GM23338 (cell line): ENCODE measurements at regions not wholly inside any gene's neighbourhood (a gene's known extent, or its start where the extent isn't known, plus 50 kb on each side); places are given as distances from the start of the nearest gene placed in this dataset.

Experiments used
- CREB1 ChIP-seq: fragments of 250-450 bp; sonication (Bioruptor Pico); IDR thresholded peaks from 2 replicates; pipeline ENCODE4 v1.5.0; 2020; ENCODE audit warnings: low read depth, mild to moderate bottlenecking, moderate library complexity
- ETS1 ChIP-seq: IDR thresholded peaks from 2 replicates; pipeline ENCODE4 v1.6.1; 2016; ENCODE audit warnings: antibody characterized with exemption
- EZH2 ChIP-seq: fragments of 200-600 bp; sonication (generic); IDR thresholded peaks from one replicate; pipeline ENCODE4 v1.8.0; 2017; ENCODE audit warnings: antibody characterized with exemption, mild to moderate bottlenecking, low read depth; ENCODE audit not compliant: unreplicated experiment
- EZH2phosphoT487 ChIP-seq: fragments of 200-600 bp; sonication (generic); IDR thresholded peaks from one replicate; pipeline ENCODE4 v1.8.1; 2018; ENCODE audit warnings: antibody characterized with exemption; ENCODE audit not compliant: unreplicated experiment
- JUNB ChIP-seq: IDR thresholded peaks from one replicate; pipeline ENCODE4 v1.6.1; 2016; ENCODE audit warnings: antibody characterized with exemption; ENCODE audit not compliant: unreplicated experiment
- NANOG ChIP-seq: IDR thresholded peaks from 2 replicates; pipeline ENCODE4 v1.6.1; 2016; ENCODE audit warnings: antibody characterized with exemption, borderline replicate concordance
- POLR2AphosphoS5 ChIP-seq: IDR thresholded peaks from 2 replicates; pipeline ENCODE4 v1.6.1; 2016; ENCODE audit warnings: antibody characterized with exemption, low read depth
- STAT1 ChIP-seq: IDR thresholded peaks from one replicate; pipeline ENCODE4 v1.6.1; 2016; ENCODE audit warnings: antibody characterized with exemption; ENCODE audit not compliant: unreplicated experiment
- TF ChIP-seq, protein P1 (sequence below), 2 experiments: fragments of 200-600 bp in 1 of 2; sonication (generic) in 1 of 2; conservative IDR thresholded peaks; 2 replicates each; pipeline versions ENCODE4 v1.5.1 to v1.6.1; 2016 to 2017; ENCODE audit warnings: antibody characterized with exemption in 2 of 2, low read depth in 2 of 2, mild to moderate bottlenecking in 2 of 2, moderate library complexity in 1 of 2
- TF ChIP-seq, protein P2 (sequence below): IDR thresholded peaks from one replicate; pipeline ENCODE4 v1.6.1; 2018; ENCODE audit warnings: antibody characterized with exemption; ENCODE audit not compliant: unreplicated experiment
- TF ChIP-seq, protein P3 (sequence below): fragments of 250-450 bp; sonication (Bioruptor Pico); IDR thresholded peaks from 2 replicates; pipeline ENCODE4 v1.5.0; 2020; ENCODE audit warnings: mild to moderate bottlenecking, moderate library complexity

DNA sequence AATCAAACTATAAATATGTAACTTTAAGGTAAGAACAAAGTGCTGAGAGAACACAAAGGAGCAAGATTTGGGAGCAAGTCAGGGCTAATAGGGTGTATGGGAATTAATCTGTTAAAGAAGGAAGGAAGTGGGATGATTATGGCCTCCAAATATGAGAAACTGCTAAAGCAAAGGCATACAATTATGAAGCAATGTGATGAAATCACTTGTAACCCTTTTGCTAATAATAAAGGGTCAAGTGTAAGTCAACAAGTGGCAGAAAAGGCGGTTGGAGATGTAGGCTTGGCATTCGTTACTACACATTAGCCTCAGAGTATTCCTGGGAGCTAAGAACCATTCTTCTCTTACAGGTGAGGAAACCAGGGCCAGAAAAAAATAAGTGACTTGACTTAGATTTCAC lies 1002.3 kb upstream of the TENM4 start:
- TF ChIP-seq, protein P1, sequence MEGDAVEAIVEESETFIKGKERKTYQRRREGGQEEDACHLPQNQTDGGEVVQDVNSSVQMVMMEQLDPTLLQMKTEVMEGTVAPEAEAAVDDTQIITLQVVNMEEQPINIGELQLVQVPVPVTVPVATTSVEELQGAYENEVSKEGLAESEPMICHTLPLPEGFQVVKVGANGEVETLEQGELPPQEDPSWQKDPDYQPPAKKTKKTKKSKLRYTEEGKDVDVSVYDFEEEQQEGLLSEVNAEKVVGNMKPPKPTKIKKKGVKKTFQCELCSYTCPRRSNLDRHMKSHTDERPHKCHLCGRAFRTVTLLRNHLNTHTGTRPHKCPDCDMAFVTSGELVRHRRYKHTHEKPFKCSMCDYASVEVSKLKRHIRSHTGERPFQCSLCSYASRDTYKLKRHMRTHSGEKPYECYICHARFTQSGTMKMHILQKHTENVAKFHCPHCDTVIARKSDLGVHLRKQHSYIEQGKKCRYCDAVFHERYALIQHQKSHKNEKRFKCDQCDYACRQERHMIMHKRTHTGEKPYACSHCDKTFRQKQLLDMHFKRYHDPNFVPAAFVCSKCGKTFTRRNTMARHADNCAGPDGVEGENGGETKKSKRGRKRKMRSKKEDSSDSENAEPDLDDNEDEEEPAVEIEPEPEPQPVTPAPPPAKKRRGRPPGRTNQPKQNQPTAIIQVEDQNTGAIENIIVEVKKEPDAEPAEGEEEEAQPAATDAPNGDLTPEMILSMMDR (conservative IDR thresholded peaks at IDR 0.05; ENCODE audit: low read depth in 2 of 2), result no peak
- TF ChIP-seq CREB1 (CRISPR knock-in tag) (no peak), EZH2phosphoT487 (no peak), JUNB (no peak), EZH2 (no peak), POLR2AphosphoS5 (no peak), ETS1 (no peak), NANOG (no peak), STAT1 (no peak)
- TF ChIP-seq, protein P2, sequence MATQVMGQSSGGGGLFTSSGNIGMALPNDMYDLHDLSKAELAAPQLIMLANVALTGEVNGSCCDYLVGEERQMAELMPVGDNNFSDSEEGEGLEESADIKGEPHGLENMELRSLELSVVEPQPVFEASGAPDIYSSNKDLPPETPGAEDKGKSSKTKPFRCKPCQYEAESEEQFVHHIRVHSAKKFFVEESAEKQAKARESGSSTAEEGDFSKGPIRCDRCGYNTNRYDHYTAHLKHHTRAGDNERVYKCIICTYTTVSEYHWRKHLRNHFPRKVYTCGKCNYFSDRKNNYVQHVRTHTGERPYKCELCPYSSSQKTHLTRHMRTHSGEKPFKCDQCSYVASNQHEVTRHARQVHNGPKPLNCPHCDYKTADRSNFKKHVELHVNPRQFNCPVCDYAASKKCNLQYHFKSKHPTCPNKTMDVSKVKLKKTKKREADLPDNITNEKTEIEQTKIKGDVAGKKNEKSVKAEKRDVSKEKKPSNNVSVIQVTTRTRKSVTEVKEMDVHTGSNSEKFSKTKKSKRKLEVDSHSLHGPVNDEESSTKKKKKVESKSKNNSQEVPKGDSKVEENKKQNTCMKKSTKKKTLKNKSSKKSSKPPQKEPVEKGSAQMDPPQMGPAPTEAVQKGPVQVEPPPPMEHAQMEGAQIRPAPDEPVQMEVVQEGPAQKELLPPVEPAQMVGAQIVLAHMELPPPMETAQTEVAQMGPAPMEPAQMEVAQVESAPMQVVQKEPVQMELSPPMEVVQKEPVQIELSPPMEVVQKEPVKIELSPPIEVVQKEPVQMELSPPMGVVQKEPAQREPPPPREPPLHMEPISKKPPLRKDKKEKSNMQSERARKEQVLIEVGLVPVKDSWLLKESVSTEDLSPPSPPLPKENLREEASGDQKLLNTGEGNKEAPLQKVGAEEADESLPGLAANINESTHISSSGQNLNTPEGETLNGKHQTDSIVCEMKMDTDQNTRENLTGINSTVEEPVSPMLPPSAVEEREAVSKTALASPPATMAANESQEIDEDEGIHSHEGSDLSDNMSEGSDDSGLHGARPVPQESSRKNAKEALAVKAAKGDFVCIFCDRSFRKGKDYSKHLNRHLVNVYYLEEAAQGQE, result no peak
- TF ChIP-seq, protein P3, sequence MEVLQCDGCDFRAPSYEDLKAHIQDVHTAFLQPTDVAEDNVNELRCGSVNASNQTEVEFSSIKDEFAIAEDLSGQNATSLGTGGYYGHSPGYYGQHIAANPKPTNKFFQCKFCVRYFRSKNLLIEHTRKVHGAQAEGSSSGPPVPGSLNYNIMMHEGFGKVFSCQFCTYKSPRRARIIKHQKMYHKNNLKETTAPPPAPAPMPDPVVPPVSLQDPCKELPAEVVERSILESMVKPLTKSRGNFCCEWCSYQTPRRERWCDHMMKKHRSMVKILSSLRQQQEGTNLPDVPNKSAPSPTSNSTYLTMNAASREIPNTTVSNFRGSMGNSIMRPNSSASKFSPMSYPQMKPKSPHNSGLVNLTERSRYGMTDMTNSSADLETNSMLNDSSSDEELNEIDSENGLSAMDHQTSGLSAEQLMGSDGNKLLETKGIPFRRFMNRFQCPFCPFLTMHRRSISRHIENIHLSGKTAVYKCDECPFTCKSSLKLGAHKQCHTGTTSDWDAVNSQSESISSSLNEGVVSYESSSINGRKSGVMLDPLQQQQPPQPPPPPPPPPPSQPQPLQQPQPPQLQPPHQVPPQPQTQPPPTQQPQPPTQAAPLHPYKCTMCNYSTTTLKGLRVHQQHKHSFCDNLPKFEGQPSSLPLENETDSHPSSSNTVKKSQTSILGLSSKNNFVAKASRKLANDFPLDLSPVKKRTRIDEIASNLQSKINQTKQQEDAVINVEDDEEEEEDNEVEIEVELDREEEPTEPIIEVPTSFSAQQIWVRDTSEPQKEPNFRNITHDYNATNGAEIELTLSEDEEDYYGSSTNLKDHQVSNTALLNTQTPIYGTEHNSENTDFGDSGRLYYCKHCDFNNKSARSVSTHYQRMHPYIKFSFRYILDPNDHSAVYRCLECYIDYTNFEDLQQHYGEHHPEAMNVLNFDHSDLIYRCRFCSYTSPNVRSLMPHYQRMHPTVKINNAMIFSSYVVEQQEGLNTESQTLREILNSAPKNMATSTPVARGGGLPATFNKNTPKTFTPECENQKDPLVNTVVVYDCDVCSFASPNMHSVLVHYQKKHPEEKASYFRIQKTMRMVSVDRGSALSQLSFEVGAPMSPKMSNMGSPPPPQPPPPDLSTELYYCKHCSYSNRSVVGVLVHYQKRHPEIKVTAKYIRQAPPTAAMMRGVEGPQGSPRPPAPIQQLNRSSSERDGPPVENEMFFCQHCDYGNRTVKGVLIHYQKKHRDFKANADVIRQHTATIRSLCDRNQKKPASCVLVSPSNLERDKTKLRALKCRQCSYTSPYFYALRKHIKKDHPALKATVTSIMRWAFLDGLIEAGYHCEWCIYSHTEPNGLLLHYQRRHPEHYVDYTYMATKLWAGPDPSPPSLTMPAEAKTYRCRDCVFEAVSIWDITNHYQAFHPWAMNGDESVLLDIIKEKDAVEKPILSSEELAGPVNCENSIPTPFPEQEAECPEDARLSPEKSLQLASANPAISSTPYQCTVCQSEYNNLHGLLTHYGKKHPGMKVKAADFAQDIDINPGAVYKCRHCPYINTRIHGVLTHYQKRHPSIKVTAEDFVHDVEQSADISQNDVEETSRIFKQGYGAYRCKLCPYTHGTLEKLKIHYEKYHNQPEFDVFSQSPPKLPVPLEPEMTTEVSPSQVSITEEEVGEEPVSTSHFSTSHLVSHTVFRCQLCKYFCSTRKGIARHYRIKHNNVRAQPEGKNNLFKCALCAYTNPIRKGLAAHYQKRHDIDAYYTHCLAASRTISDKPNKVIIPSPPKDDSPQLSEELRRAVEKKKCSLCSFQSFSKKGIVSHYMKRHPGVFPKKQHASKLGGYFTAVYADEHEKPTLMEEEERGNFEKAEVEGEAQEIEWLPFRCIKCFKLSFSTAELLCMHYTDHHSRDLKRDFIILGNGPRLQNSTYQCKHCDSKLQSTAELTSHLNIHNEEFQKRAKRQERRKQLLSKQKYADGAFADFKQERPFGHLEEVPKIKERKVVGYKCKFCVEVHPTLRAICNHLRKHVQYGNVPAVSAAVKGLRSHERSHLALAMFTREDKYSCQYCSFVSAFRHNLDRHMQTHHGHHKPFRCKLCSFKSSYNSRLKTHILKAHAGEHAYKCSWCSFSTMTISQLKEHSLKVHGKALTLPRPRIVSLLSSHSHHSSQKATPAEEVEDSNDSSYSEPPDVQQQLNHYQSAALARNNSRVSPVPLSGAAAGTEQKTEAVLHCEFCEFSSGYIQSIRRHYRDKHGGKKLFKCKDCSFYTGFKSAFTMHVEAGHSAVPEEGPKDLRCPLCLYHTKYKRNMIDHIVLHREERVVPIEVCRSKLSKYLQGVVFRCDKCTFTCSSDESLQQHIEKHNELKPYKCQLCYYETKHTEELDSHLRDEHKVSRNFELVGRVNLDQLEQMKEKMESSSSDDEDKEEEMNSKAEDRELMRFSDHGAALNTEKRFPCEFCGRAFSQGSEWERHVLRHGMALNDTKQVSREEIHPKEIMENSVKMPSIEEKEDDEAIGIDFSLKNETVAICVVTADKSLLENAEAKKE (CRISPR knock-in tag), result no peak
